CD14-positive monocyte (primary cell): ENCODE measurements at regions not wholly inside any gene's neighbourhood (a gene's known extent, or its start where the extent isn't known, plus 50 kb on each side); places are given as distances from the start of the nearest gene placed in this dataset.
A peak's percentile ranks its signal among the peaks of the same experiment; 100 is the strongest.

Experiments used
- DNase-seq, 3 donors: peaks; one replicate each; pipeline ENCODE4 v3.0.0-alpha.2; 2011 to 2022
- H2AFZ ChIP-seq: 2 replicates; pipeline ENCODE4 v1.6.0; 2012; ENCODE audit warnings: mild to moderate bottlenecking, low read depth, low read length, inconsistent platforms; ENCODE audit not compliant: insufficient read depth, poor library complexity, severe bottlenecking
- H3K27ac ChIP-seq, 2 donors: 1 replicate in 1 of 2; 2 replicates in 1 of 2; pipeline ENCODE4 v1.5.1; 2012 to 2013; ENCODE audit warnings: low read length in 2 of 2, control low read depth in 1 of 2, inconsistent platforms in 1 of 2, low read depth in 1 of 2, mild to moderate bottlenecking in 1 of 2
- H3K27me3 ChIP-seq, 2 donors: one replicate each; pipeline versions ENCODE4 v1.6.0 to v1.6.1; 2011 to 2013; ENCODE audit warnings: low read length in 2 of 2; ENCODE audit not compliant: control insufficient read depth in 2 of 2, insufficient read depth in 2 of 2
- H3K36me3 ChIP-seq, 2 donors: replicated peaks in 1 of 2; 1 replicate in 1 of 2; 2 replicates in 1 of 2; pipeline versions ENCODE4 v1.5.1 to v1.6.1; 2012 to 2013; ENCODE audit warnings: low read length in 2 of 2, control low read depth in 1 of 2, inconsistent platforms in 1 of 2, mild to moderate bottlenecking in 1 of 2; ENCODE audit not compliant: insufficient read depth in 2 of 2, control insufficient read depth in 1 of 2
- H3K4me1 ChIP-seq, 2 donors: 1 replicate in 1 of 2; 2 replicates in 1 of 2; pipeline versions ENCODE4 v1.5.1 to v1.6.1; 2012 to 2013; ENCODE audit warnings: low read length in 2 of 2, control low read depth in 1 of 2, inconsistent platforms in 1 of 2, mild to moderate bottlenecking in 1 of 2, moderate library complexity in 1 of 2; ENCODE audit not compliant: insufficient read depth in 2 of 2, control insufficient read depth in 1 of 2
- H3K4me2 ChIP-seq: replicated peaks from 2 replicates; pipeline ENCODE3; 2012; ENCODE audit warnings: low read length, moderate library complexity, mild to moderate bottlenecking; ENCODE audit not compliant: poor library complexity, severe bottlenecking; ENCODE audit errors: extremely low read depth
- H3K4me3 ChIP-seq, 3 experiments: fragments of 200-600 bp in 1 of 3; sonication (generic) in 1 of 3; replicated peaks in 1 of 3; 1 replicate in 2 of 3; 2 replicates in 1 of 3; pipeline ENCODE4 v1.5.1; 2011 to 2013; ENCODE audit warnings: low read length in 3 of 3, mild to moderate bottlenecking in 3 of 3, control low read depth in 2 of 3, low read depth in 2 of 3, inconsistent platforms in 1 of 3, moderate library complexity in 1 of 3
- H3K79me2 ChIP-seq: 2 replicates; pipeline ENCODE4 v1.6.0; 2012; ENCODE audit warnings: mild to moderate bottlenecking, control low read depth, inconsistent platforms, low read length, moderate library complexity; ENCODE audit not compliant: insufficient read depth
- H3K9ac ChIP-seq: 2 replicates; pipeline ENCODE4 v1.6.0; 2017; ENCODE audit warnings: low read length, mild to moderate bottlenecking; ENCODE audit not compliant: insufficient read depth, poor library complexity, severe bottlenecking
- H3K9me3 ChIP-seq, 2 donors: replicated peaks in 1 of 2; 1 replicate in 1 of 2; 2 replicates in 1 of 2; pipeline versions ENCODE4 v1.5.1 to v1.6.1; 2012 to 2013; ENCODE audit warnings: low read length in 2 of 2, control low read depth in 1 of 2; ENCODE audit not compliant: control insufficient read depth in 1 of 2, insufficient read depth in 1 of 2
- H4K20me1 ChIP-seq: 2 replicates; pipeline ENCODE4 v1.6.0; 2012; ENCODE audit warnings: mild to moderate bottlenecking, low read length, control low read depth, moderate library complexity; ENCODE audit not compliant: insufficient read depth
- H3K27ac Mint-ChIP-seq, 7 donors: one replicate each; pipeline ENCODE4 v1.8.0; 2020; ENCODE audit warnings: mild to moderate bottlenecking in 7 of 7, mixed read lengths in 7 of 7, moderate library complexity in 6 of 7, inconsistent platforms in 2 of 7
- H3K27me3 Mint-ChIP-seq, 3 donors: one replicate each; pipeline ENCODE4 v1.8.0; 2021 to 2022; ENCODE audit warnings: low read depth in 3 of 3, mild to moderate bottlenecking in 3 of 3, mixed read lengths in 3 of 3, moderate library complexity in 3 of 3, inconsistent platforms in 1 of 3
- H3K36me3 Mint-ChIP-seq, 2 donors: one replicate each; pipeline ENCODE4 v1.8.0; 2020; ENCODE audit warnings: mixed read lengths in 2 of 2, inconsistent platforms in 1 of 2, mild to moderate bottlenecking in 1 of 2
- H3K4me1 Mint-ChIP-seq: one replicate; pipeline ENCODE4 v1.8.0; 2020; ENCODE audit warnings: mild to moderate bottlenecking, mixed read lengths
- H3K4me3 Mint-ChIP-seq, 2 donors: one replicate each; pipeline ENCODE4 v1.8.0; 2020; ENCODE audit warnings: mild to moderate bottlenecking in 2 of 2, mixed read lengths in 2 of 2, moderate library complexity in 1 of 2
- H3K9me3 Mint-ChIP-seq, 7 donors: one replicate each; pipeline ENCODE4 v1.8.0; 2020 to 2022; ENCODE audit warnings: mixed read lengths in 7 of 7, mild to moderate bottlenecking in 6 of 7, moderate library complexity in 6 of 7, inconsistent platforms in 2 of 7
- CTCF ChIP-seq: fragments of 200-600 bp; IDR thresholded peaks from one replicate; pipeline ENCODE4 v1.8.0; 2022; ENCODE audit warnings: antibody characterized with exemption, mild to moderate bottlenecking
- WGBS: methylation state at CpG from one replicate; pipeline ENCODE4 v1.1.5; 2013; ENCODE audit warnings: missing lambda C conversion rate; ENCODE audit not compliant: insufficient coverage; 5-methylcytosine and 5-hydroxymethylcytosine counted together
- intact Hi-C, 2 donors: fragments of 100-400 bp; cut with micrococcal nuclease; formaldehyde crosslinking; loops; one replicate each; pipeline versions ENCODE4 v1.15.0 to v1.15.1; 2023

GRCh38 chr10:110423650-110424049, 74.1 kb upstream of the DUSP5 start:
- Histone ChIP-seq H4K20me1 (no peaks in the 10 kb centered on the region), H3K4me3 (peak overlapping the region in 1 of 3 experiments; percentile 38), H3K9ac (no peak overlapping the region), H3K9me3 (no peaks in the 10 kb centered on the region), H3K4me2 (peak overlapping the region; percentile 56), H3K4me1 (peaks cover 73 to 91% of the 10 kb centered on the region in 2 donors), H2AFZ (no peak overlapping the region), H3K27me3 (no peaks in the 10 kb centered on the region), H3K79me2 (no peaks in the 10 kb centered on the region), H3K27ac (peak overlapping the region; percentile 11 to 50), H3K36me3 (no peaks in the 10 kb centered on the region)
- H3K27ac Mint-ChIP-seq = peak overlapping the region; percentile 72 to 92 (median 85)
- H3K27me3 Mint-ChIP-seq = peaks cover 0 to 11% (median 5%) of the 10 kb centered on the region in 3 donors
- peaks cover 82% of the 10 kb centered on the region for H3K4me1 Mint-ChIP-seq
- H3K9me3 Mint-ChIP-seq = no peaks in the 10 kb centered on the region
- DNase-seq = peak; percentile 39 to 74 (median 54)
- 6% methylated on average over 4 of the region's 6 CpGs for WGBS
- H3K36me3 Mint-ChIP-seq = peaks cover 0 to 1% of the 10 kb centered on the region in 2 donors
- no peak for TF ChIP-seq CTCF
- H3K4me3 Mint-ChIP-seq = peak overlapping the region; percentile 9 to 73
- intact Hi-C loops = loop anchor here in 1 of 2 donors (1.0 kb wide), 1 partner anchor 8 kb away; no protein-coding TSS in a partner anchor

- peak overlapping the region in 1 of 2 donors; percentile 4 for H3K4me3 Mint-ChIP-seq
These were observed 71.9 kb upstream of the DUSP5 start for GRCh38 chr10:110425684-110426293.

More at GRCh38 chr10:110425684-110426293, 71.9 kb upstream of the DUSP5 start:
- WGBS = 68% methylated on average over 6 of the region's 11 CpGs
- Mint-ChIP-seq H3K4me1 (peaks cover 81% of the 10 kb centered on the region), H3K9me3 (no peaks in the 10 kb centered on the region), H3K27ac (peak overlapping the region; percentile 84 to 96 (median 89)), H3K36me3 (peaks cover 0 to 3% of the 10 kb centered on the region in 2 donors), H3K27me3 (peaks cover 3 to 9% (median 5%) of the 10 kb centered on the region in 3 donors)
- H3K9me3 ChIP-seq = no peaks in the 10 kb centered on the region
- no peak overlapping the region for H3K4me2 ChIP-seq
- no peak for TF ChIP-seq CTCF
- no peak overlapping the region for H3K4me3 ChIP-seq
- H2AFZ ChIP-seq = no peak overlapping the region
- no peaks in the 10 kb centered on the region for H3K36me3 ChIP-seq
- intact Hi-C loops = loop anchor here (5.0 kb wide), 2 partner anchors 67 to 72 kb away; partner anchors contain the start of gene DUSP5 (in 1 of the 2)
- H3K4me1 ChIP-seq = peaks cover 61 to 85% of the 10 kb centered on the region in 2 donors
- no peaks in the 10 kb centered on the region for H3K27me3 ChIP-seq
- H4K20me1 ChIP-seq = no peaks in the 10 kb centered on the region
- peak; percentile 79 to 91 (median 85) for DNase-seq
- H3K79me2 ChIP-seq = no peaks in the 10 kb centered on the region
- peak overlapping the region in 1 of 2 donors; percentile 66 for H3K27ac ChIP-seq
- no peak overlapping the region for H3K9ac ChIP-seq
